Tongue (tissue), 1 donor: ENCODE measurements at regions not wholly inside any gene's neighbourhood (a gene's known extent, or its start where the extent isn't known, plus 50 kb on each side); places are given as distances from the start of the nearest gene placed in this dataset.
"Not testable (repeated sequence)": the region's sequence is repeated elsewhere in the genome, so short reads cannot be mapped to it uniquely, and the experiment has no call there.

ENCODE experiments used
- DNase-seq: peaks from one replicate; pipeline ENCODE4 v3.0.0-alpha.2; 2015

DNA sequence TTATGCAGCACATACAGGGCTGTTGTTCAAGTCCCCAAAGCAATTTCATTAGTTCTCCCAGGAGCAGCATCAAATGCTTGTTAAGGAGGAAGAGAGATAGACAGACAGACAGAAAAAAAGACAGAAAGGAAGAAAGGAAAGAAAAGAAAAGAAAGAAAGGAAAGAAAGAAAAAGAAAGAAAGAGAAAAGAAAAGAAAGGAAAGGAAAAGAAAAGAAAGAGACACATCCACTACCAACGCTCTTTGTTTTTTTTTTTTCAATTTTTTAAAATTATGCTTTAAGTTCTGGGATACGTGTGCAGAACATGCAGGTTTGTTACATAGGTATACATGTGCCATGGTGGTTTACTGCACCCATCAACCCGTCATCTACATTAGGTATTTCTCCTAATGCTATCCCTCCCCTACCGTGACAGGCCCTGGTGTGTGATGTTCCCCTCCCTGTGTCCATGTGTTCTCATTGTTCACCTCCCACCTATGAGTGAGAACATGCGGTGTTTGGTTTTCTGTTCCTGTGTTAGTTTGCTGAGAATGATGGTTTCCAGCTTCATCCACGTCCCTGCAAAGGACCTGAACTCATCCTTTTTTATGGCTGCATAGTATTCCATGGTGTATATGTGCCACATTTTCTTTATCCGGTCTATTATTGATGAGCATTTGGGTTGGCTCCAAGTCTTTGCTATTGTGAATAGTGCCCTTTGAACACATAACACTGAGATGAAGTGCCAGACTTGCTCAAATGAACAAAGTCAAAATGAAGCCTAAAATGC, 119.0 kb upstream of the ZNF521 start:
- DNase-seq: not testable (repeated sequence)

GRCh38 chr18:25470062-25470461, 118.1 kb upstream of the ZNF521 start:
- DNase-seq: no peak

DNA sequence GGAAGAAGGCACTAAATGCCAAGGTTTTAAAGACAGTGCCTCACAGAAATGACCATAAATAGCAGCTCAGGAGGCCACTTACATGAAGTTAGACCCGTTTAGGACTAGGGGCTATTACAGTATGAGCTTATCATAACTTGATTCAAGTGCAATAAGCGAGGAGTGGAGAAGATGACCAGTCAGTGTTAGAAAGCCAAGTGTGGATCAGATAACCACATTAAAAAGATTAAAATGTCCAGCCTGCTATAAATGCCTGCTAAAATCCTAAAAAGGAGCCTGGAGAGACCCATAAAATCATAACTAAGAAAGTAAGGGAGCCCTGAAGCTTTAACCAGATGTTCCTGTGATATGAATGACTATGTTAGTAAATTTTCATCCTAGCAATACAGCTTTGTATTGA, 117.5 kb upstream of the ZNF521 start:
- no peak for DNase-seq

DNA sequence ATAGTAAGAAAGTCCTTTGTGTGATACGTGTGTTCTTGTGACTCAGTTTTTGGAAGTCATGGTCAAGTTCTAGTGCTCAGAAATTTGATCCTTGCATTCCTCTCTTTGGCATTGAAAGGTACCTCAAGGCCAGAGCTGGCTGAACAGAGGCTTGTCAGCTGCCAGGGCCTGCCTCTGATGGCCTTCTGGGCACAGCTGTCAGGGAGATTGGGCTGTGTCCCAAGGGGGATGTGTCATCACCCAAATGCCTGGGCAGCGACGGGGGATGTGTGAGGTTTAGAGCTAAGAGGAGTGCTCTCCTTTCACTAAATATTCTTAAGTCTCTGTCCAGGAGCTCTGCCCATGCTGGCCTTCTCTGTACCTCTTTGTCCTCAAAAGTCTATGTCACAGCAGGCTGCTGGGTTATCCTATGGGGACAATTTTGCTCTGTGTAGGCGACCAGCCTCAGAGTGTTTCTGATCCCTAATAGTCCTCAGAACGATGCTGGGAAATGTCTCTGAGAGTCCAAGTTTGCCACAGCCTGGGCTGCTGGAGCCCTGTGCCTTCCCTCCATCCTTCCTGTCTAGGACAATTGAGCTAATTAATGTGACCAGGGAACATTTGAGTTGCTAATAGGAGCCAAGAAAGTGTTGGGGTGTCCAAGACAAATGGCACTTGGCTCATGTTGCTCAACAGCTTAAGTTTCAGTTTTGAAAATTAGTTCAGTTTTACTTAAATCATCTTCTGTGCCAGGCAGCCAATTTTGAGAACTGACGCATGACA, 115.4 kb upstream of the ZNF521 start:
- DNase-seq: peak; percentile 91

- DNase-seq: no peak
Observed at GRCh38 chr18:25465152-25465732, 113.3 kb upstream of the ZNF521 start.

- peak; percentile 57 for DNase-seq
Observed at GRCh38 chr18:25464227-25464626, 112.3 kb upstream of the ZNF521 start.

GRCh38 chr18:25463726-25464125, 111.8 kb upstream of the ZNF521 start:
- DNase-seq: no peak

GRCh38 chr18:25459814-25460213, 107.8 kb upstream of the ZNF521 start:
- DNase-seq: no peak

DNA sequence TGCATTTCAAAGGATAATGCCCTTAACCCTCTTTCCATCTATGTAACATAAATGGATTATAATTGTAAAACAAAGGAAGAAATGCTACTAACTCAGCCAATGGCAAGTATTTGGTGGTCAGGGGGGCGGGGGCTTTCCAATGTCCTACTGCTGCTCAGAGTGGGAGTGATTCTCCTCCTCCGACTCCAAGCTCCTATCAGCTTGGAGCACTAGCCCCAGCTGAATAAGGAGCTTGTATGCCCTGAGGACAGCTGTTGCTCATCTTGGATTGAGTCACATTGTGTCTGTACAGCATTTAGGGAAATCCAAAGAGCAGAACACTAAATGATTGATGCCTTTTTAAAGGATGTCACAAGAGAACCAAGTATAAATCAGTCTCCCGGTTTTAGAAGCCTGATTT, 105.6 kb upstream of the ZNF521 start:
- no peak for DNase-seq

DNA sequence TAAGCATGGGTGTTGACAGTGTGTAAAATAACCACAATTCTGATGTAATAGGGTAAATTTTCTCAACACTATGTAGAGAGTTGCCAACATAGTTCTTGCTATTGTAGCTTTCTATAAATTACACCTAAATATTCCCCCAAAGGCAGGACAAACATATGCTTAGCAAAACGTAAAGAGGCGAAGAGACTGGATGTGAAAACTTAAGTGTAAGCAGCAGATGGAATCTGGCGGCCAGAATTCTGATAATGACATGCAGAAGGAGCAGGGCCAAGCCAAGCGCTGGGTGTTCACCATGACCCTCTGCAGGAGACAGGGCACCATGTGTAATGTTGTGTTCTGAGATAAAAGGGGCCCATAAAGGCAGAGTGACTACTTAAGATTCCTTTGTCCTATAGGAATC, 105.2 kb upstream of the ZNF521 start:
- DNase-seq: no peak

DNA sequence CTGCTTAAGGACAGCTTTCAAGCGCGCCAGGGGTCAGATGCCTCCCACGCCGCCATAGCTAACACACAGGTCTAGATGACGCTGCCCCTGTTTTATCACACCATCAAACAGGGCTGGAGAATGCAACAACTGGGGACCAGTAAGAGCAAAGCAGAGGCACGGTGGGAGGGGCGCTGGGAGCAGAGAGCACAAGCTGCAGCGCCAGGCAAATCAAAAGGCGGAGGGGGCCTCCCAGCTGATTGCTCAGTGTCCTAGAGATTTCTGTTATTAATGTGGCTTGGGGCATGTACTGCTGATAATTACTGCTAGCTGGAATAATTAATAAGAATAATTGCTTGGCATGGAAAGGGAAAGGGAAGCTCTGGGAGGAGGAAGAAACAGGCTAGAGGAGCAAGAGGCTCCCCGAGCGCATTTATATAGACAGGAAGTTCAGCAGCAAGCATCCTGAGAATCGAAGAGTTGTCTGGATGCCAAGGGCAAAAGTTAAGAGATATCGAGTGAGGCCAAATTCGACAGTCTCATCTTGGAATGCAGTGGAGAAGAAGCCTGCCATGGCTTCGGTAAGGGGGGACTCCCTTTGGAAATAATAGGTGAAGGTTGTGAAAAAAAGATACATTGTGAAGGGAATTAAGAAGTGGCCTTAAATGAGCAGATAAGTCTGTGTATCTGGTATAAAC, 104.5 kb upstream of the ZNF521 start:
- DNase-seq: no peak

GRCh38 chr18:25455646-25456045, 103.7 kb upstream of the ZNF521 start:
- no peak for DNase-seq

DNA sequence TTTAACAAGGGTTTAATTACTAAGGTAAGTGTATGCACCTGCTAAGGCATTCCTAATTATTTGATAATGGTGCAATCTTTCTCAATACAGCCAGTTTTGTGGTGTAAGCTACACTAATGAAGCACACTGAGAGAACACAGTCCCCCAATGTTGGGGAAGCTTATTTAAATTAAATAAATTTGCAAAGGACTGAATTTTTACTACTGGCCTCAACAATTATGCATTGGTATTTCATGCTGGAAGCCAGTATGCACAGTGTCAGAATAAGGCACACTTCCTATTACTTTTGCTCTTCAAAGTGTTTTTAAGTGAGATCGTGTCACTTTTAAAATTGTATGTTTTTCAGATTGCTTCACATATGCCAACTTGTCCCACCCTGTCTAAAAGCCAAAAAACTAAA, 103.2 kb upstream of the ZNF521 start:
- DNase-seq: no peak

DNA sequence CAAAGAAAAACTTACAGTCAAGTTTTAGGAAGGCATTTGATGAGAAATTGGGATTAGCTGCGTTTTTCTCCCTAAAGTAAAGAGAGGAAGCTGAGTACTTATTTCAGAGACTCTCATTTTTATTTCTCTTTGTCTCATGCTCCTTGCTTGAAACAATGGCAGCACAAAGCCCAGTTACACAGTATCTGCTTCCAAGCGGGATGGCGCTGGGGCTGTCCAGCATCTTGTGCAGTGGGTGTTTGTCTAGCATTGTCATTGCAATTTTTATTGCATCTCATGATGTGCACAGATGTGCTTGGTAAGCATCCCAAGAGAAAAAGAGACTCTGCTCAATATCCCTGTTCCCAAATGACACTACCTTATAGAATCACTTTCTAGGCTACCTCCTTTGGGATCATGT, 102.8 kb upstream of the ZNF521 start:
- DNase-seq: no peak

GRCh38 chr18:25454270-25454659, 102.3 kb upstream of the ZNF521 start:
- no peak for DNase-seq

DNA sequence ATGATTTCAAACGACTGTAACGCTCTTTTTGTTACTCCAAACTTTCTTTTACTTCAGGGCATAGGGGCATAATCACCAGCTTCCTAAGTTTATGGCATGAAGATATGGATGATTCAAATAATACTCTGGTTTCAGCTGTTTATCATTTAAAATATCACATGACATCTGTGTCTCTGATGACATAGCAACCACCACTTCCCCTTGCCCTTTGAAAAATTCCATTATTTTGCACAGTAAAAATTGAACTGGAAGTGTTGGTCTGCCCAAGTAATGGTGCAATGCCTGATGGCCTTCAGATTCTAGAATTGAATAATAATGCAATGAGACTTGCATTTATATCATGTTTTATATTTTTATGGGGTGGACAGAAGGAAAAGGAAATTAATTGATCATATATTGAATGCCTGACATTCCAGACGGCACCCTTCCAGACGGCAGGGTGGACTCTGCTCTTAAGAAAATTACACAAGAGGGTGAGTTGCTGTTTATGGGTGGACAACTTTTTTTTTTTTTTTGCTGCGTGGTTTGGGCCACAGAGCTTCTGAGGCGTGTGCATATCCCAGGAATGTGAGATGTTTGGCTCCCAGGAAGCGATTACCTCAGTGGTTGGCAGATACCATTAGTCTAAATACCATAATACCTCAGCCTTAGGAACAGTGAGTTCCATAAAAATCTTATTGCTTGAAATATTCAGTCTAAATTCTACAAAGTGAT, 101.7 kb upstream of the ZNF521 start:
- DNase-seq: no peak

- DNase-seq: no peak
Observed at GRCh38 chr18:25451077-25451658, 99.2 kb upstream of the ZNF521 start.

DNA sequence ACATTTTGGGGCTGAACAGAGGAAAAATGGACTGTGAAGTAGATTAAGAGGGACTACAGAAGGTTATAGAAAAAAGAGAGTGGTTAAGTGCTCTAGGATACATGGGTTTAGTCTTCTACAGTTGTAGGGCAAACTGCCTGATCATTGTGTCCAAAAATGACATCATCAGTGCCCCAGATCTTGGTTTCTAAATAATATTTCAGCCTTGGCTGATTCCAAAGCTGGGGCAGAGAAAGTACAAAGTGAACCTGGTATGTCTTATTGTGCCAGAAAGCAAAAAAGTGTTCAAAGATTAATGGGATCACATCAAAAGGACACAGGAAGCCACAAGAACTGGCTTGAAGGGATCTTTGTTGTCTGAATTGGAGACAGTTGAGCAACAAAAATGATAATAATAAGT, 97.1 kb upstream of the ZNF521 start:
- DNase-seq: no peak

DNA sequence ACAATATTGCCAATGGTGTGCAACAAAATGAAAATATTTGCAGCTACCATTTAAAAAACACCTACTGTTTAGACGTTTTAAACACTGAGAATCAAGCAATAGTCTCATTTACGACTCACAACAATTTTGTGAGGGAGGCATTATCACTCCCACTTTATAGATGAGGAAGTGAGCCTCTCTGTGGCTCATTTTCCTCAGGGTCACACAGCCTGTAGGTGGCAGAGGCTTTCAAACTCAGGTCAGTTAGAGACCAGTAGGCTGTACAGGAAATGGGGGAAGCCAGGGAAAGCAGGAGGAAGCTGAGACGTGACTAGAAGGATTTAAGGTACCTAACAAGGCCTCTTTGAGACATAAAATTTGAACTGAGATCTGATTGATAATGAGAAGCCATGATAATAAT, 95.0 kb upstream of the ZNF521 start:
- no peak for DNase-seq

DNA sequence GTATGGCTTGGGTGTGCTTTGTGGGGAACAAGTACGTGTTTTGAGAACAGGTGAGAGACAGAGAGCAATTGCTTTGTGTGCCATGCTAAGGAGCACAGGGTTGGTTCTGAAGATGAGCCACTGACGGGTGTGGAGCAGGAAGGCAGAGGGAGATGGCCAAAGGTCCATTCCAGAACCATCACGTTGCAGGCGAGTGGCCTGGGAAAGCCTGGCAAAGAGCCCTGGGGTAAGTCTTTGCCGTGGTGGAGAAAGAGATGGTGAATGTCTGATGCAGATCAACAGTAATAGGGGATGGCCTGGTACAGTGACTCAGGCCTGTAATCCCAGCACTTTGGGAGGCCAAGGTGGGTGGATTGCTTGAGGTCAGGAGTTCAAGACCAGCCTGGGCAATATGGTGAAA, 93.5 kb upstream of the ZNF521 start:
- DNase-seq: no peak

GRCh38 chr18:25443776-25444175, 91.8 kb upstream of the ZNF521 start:
- no peak for DNase-seq
